ENCODE measurements at regions not wholly inside any gene's neighbourhood (a gene's known extent, or its start where the extent isn't known, plus 50 kb on each side); places are given as distances from the start of the nearest gene placed in this dataset.

DNA sequence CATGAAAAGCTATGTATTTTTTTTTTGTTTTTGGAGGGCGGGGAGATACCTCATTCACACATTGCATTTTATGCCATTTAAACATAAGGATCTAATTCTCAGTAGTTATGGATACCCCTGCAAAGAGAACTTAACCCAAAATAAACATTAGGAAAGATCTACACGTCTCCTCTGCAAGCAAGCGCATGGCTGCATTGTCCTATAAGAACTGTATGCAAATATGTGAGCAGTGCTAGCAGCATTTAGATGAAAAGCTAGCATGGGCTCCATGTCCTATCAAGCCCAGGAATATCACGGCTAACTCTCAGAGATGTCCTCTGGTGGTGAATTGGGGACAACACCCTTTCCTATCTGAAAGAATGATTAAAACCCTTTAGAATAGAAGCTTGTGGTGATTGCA is 292.8 kb downstream of the MEX3B start:
- H3K27ac ChIP-seq (ENCODE audit: low read length), result no peak overlapping the region

DNA sequence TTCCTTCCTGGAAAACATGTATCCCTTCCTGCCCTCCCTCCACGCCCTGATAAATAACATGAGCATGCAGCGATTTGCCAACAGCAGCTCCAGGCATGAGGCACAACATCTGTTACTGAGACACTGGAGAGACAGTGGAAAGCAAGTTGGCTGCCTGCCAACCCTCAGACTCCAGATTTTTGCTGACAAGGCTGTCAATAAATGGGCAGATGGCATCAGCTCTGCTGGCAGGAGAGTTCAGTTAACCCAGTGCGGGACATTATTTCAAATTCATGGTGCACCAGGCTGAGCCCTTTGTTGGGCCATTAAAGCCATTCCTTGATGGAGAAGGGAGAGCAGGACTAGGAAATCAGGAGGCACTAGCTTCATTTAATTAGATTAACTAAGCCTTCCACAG is 293.3 kb downstream of the MEX3B start:
- Histone ChIP-seq H3K27ac (ENCODE audit: low read length) (no peak overlapping the region), H3K9ac (ENCODE audit: low read length) (no peak overlapping the region), H3K4me1 (ENCODE audit: low read length) (peaks cover 15% of the 10 kb centered on the region), H3K4me2 (ENCODE audit: low read depth, low read length) (peak overlapping the region; percentile 13; the same call in 1 of the 2 replicates), H3K9me2 (replicated peaks; ENCODE audit: insufficient read depth, low read length) (no peaks in the 10 kb centered on the region), H3F3A (ENCODE audit: insufficient read depth, low read length) (no peaks in the 10 kb centered on the region), H3K4me3 (ENCODE audit: low read length) (no peak overlapping the region), H2AFZ (ENCODE audit: low read length) (no peak overlapping the region), H3K36me3 (replicated peaks; ENCODE audit: insufficient read depth, low read length) (no peaks in the 10 kb centered on the region), H3K27me3 (replicated peaks; ENCODE audit: insufficient read depth, low read length) (no peaks in the 10 kb centered on the region), H3K79me2 (ENCODE audit: low read length) (no peaks in the 10 kb centered on the region), H4K20me1 (ENCODE audit: insufficient read depth, low read length) (no peaks in the 10 kb centered on the region), H3K9me3 (replicated peaks; ENCODE audit: insufficient read depth, low read length) (no peaks in the 10 kb centered on the region)
- peak; percentile 89 for DNase-seq
- TF ChIP-seq CTCF (IDR thresholded peaks at IDR 0.05; ENCODE audit: low read length), result no peak
- no peak for TF ChIP-seq EZH2 (optimal IDR thresholded peaks at IDR 0.05; ENCODE audit: low read depth, low read length)
- no peak for TF ChIP-seq EZH2phosphoT487 (IDR thresholded peaks at IDR 0.05; ENCODE audit: low read length)

More for the DNA sequence above, 292.8 kb downstream of the MEX3B start:
- peaks cover 15% of the 10 kb centered on the region for H3K4me1 ChIP-seq (ENCODE audit: low read length)
- H3F3A ChIP-seq (ENCODE audit: insufficient read depth, low read length), result no peaks in the 10 kb centered on the region
- H3K27me3 ChIP-seq (replicated peaks; ENCODE audit: insufficient read depth, low read length), result no peaks in the 10 kb centered on the region
- no peaks in the 10 kb centered on the region for H3K9me3 ChIP-seq (replicated peaks; ENCODE audit: insufficient read depth, low read length)
- H3K4me3 ChIP-seq (ENCODE audit: low read length), result no peak overlapping the region
- no peaks in the 10 kb centered on the region for H3K79me2 ChIP-seq (ENCODE audit: low read length)
- H3K36me3 ChIP-seq (replicated peaks; ENCODE audit: insufficient read depth, low read length), result no peaks in the 10 kb centered on the region
- no peak; the same call in 1 of the 2 replicates for TF ChIP-seq CTCF (IDR thresholded peaks at IDR 0.05; ENCODE audit: low read length)
- no peak overlapping the region for H2AFZ ChIP-seq (ENCODE audit: low read length)
- H3K4me2 ChIP-seq (ENCODE audit: low read depth, low read length), result 0 out of 2 replicates have a peak overlapping the region, but pooled peaks have one; percentile 13
- no peaks in the 10 kb centered on the region for H3K9me2 ChIP-seq (replicated peaks; ENCODE audit: insufficient read depth, low read length)
- no peaks in the 10 kb centered on the region for H4K20me1 ChIP-seq (ENCODE audit: insufficient read depth, low read length)
- no peak for DNase-seq
- H3K9ac ChIP-seq (ENCODE audit: low read length), result no peak overlapping the region

GRCh38 chr15:81751816-81752545 is 293.8 kb downstream of the MEX3B start:
- Histone ChIP-seq H3K36me3 (replicated peaks; ENCODE audit: insufficient read depth, low read length) (no peaks in the 10 kb centered on the region), H3K4me2 (ENCODE audit: low read depth, low read length) (peak overlapping the region; percentile 13; the same call in 1 of the 2 replicates), H3K27ac (ENCODE audit: low read length) (no peak overlapping the region), H3K4me1 (ENCODE audit: low read length) (peaks cover 15% of the 10 kb centered on the region), H3K27me3 (replicated peaks; ENCODE audit: insufficient read depth, low read length) (no peaks in the 10 kb centered on the region), H3F3A (ENCODE audit: insufficient read depth, low read length) (no peaks in the 10 kb centered on the region), H2AFZ (ENCODE audit: low read length) (no peak overlapping the region), H3K9me3 (replicated peaks; ENCODE audit: insufficient read depth, low read length) (no peaks in the 10 kb centered on the region), H3K9ac (ENCODE audit: low read length) (no peak overlapping the region), H4K20me1 (ENCODE audit: insufficient read depth, low read length) (no peaks in the 10 kb centered on the region), H3K79me2 (ENCODE audit: low read length) (no peaks in the 10 kb centered on the region), H3K9me2 (replicated peaks; ENCODE audit: insufficient read depth, low read length) (no peaks in the 10 kb centered on the region), H3K4me3 (ENCODE audit: low read length) (no peak overlapping the region)
- TF ChIP-seq EZH2 (optimal IDR thresholded peaks at IDR 0.05; ENCODE audit: low read depth, low read length), result no peak
- no peak for TF ChIP-seq CTCF (IDR thresholded peaks at IDR 0.05; ENCODE audit: low read length)
- TF ChIP-seq EZH2phosphoT487 (IDR thresholded peaks at IDR 0.05; ENCODE audit: low read length), result no peak
- DNase-seq, result no peak

Data from MM.1S (cell line).